ENCODE measurements at regions not wholly inside any gene's neighbourhood (a gene's known extent, or its start where the extent isn't known, plus 50 kb on each side); places are given as distances from the start of the nearest gene placed in this dataset.

DNA sequence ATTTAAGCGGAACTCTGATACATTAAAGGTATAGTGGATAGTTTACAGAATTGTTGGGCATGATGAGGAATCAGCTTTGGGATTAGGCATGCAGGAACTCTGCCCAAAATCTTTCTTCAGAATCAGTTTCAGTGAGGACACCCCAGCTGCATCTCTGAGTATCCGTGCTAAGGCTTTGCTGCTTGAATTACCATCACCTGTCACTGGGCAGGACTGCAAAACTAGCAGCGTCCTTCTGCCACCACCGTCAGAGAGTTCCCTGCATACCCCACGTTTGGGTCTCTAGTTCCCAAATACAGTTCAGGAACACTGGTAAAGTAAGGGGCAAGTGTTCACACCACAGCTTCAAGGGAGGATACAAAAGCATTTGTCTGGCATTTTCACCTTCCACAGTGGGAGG is 164.6 kb upstream of the ARHGEF26 start:
- Histone ChIP-seq H3K79me1 (ENCODE audit: low read depth, low read length) (no peaks in the 10 kb centered on the region), H3K9ac (ENCODE audit: low read depth, low read length, poor library complexity) (no peak overlapping the region), H3K14ac (ENCODE audit: low read length) (peak overlapping the region; percentile 71), H2BK15ac (ENCODE audit: low read length) (no peak overlapping the region), H3K27me3 (ENCODE audit: control insufficient read depth in 3 of 3, insufficient read depth in 3 of 3, low read depth in 1 of 3, low read length in 3 of 3) (no peaks in the 10 kb centered on the region), H3K36me3 (replicated peaks in 1 of 2; ENCODE audit: control insufficient read depth in 2 of 2, insufficient read depth in 2 of 2, low read length in 2 of 2) (no peaks in the 10 kb centered on the region), H2BK5ac (ENCODE audit: low read length) (no peak overlapping the region), H3K4me3 (ENCODE audit: low read length in 2 of 2) (no peak overlapping the region), H4K91ac (ENCODE audit: low read depth, low read length, poor library complexity) (no peak overlapping the region), H3K18ac (ENCODE audit: low read length) (no peak overlapping the region), H2BK12ac (ENCODE audit: low read length) (no peak overlapping the region), H2AK5ac (ENCODE audit: low read depth, low read length) (no peak overlapping the region), H3K4ac (ENCODE audit: low read length) (no peak overlapping the region), H3K4me2 (ENCODE audit: insufficient read depth, low read length, poor library complexity, severe bottlenecking) (no peak overlapping the region), H4K8ac (ENCODE audit: low read depth, low read length) (no peak overlapping the region), H2AFZ (ENCODE audit: low read length) (no peak overlapping the region), H3K27ac (replicated peaks; ENCODE audit: low read length) (no peak overlapping the region), H3K9me3 (replicated peaks in 1 of 2; ENCODE audit: control insufficient read depth in 2 of 2, insufficient read depth in 1 of 2, low read depth in 1 of 2, low read length in 2 of 2) (no peaks in the 10 kb centered on the region), H2BK120ac (ENCODE audit: low read depth, low read length) (no peak overlapping the region), H3K23ac (ENCODE audit: low read depth, low read length, poor library complexity) (no peak overlapping the region), H3K4me1 (ENCODE audit: control insufficient read depth in 2 of 2, insufficient read depth in 1 of 2, low read depth in 1 of 2, low read length in 2 of 2) (peaks cover 0 to 4% of the 10 kb centered on the region in 2 donors)
- DNase-seq (ENCODE audit: low spot score): no peak
- WGBS, 2 donors (ENCODE audit: extremely low coverage in 2 of 2, insufficient read length in 2 of 2, insufficient replicate concordance in 1 of 2): no CpG with 5 or more reads among the region's 5 CpGs

DNA sequence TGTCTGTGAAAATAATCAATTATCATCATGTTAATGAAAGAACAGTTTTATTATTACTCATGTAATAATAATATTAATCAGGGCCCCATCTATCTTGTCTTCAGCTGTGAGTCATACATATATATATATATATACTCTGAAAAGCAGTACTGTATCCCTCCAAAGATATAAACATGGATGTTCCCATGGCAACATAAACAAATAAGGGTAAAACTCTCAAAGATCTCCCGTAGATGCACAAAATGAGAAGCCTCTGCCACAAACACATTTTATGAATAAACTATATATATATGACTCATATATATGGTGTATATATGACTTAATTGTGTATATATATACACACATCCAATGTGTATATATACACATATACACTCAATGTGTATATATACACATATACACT is 163.8 kb upstream of the ARHGEF26 start:
- no peak overlapping the region for H3K4ac ChIP-seq (ENCODE audit: low read length)
- H3K9me3 ChIP-seq (replicated peaks in 1 of 2; ENCODE audit: control insufficient read depth in 2 of 2, insufficient read depth in 1 of 2, low read depth in 1 of 2, low read length in 2 of 2): no peaks in the 10 kb centered on the region
- no peak overlapping the region for H4K91ac ChIP-seq (ENCODE audit: low read depth, low read length, poor library complexity)
- no peak overlapping the region for H2AK5ac ChIP-seq (ENCODE audit: low read depth, low read length)
- no peak overlapping the region for H2BK15ac ChIP-seq (ENCODE audit: low read length)
- no peaks in the 10 kb centered on the region for H3K79me1 ChIP-seq (ENCODE audit: low read depth, low read length)
- H3K4me2 ChIP-seq (ENCODE audit: insufficient read depth, low read length, poor library complexity, severe bottlenecking): no peak overlapping the region
- H3K23ac ChIP-seq (ENCODE audit: low read depth, low read length, poor library complexity): no peak overlapping the region
- H3K27me3 ChIP-seq (ENCODE audit: control insufficient read depth in 3 of 3, insufficient read depth in 3 of 3, low read depth in 1 of 3, low read length in 3 of 3): no peaks in the 10 kb centered on the region
- no peak overlapping the region for H4K8ac ChIP-seq (ENCODE audit: low read depth, low read length)
- no peak overlapping the region for H2BK5ac ChIP-seq (ENCODE audit: low read length)
- H2BK12ac ChIP-seq (ENCODE audit: low read length): no peak overlapping the region
- H2AFZ ChIP-seq (ENCODE audit: low read length): no peak overlapping the region
- no peaks in the 10 kb centered on the region for H3K36me3 ChIP-seq (replicated peaks in 1 of 2; ENCODE audit: control insufficient read depth in 2 of 2, insufficient read depth in 2 of 2, low read length in 2 of 2)
- H3K9ac ChIP-seq (ENCODE audit: low read depth, low read length, poor library complexity): no peak overlapping the region
- H3K4me1 ChIP-seq (ENCODE audit: control insufficient read depth in 2 of 2, insufficient read depth in 1 of 2, low read depth in 1 of 2, low read length in 2 of 2): peaks cover 0 to 4% of the 10 kb centered on the region in 2 donors
- no peak overlapping the region for H2BK120ac ChIP-seq (ENCODE audit: low read depth, low read length)
- no peak overlapping the region for H3K14ac ChIP-seq (ENCODE audit: low read length)
- no peak overlapping the region for H3K27ac ChIP-seq (replicated peaks; ENCODE audit: low read length)
- H3K18ac ChIP-seq (ENCODE audit: low read length): no peak overlapping the region
- no CpG with 5 or more reads among the region's 1 CpG for WGBS, 2 donors (ENCODE audit: extremely low coverage in 2 of 2, insufficient read length in 2 of 2, insufficient replicate concordance in 1 of 2)
- H3K4me3 ChIP-seq (ENCODE audit: low read length in 2 of 2): no peak overlapping the region
- DNase-seq (ENCODE audit: low spot score): no peak

DNA sequence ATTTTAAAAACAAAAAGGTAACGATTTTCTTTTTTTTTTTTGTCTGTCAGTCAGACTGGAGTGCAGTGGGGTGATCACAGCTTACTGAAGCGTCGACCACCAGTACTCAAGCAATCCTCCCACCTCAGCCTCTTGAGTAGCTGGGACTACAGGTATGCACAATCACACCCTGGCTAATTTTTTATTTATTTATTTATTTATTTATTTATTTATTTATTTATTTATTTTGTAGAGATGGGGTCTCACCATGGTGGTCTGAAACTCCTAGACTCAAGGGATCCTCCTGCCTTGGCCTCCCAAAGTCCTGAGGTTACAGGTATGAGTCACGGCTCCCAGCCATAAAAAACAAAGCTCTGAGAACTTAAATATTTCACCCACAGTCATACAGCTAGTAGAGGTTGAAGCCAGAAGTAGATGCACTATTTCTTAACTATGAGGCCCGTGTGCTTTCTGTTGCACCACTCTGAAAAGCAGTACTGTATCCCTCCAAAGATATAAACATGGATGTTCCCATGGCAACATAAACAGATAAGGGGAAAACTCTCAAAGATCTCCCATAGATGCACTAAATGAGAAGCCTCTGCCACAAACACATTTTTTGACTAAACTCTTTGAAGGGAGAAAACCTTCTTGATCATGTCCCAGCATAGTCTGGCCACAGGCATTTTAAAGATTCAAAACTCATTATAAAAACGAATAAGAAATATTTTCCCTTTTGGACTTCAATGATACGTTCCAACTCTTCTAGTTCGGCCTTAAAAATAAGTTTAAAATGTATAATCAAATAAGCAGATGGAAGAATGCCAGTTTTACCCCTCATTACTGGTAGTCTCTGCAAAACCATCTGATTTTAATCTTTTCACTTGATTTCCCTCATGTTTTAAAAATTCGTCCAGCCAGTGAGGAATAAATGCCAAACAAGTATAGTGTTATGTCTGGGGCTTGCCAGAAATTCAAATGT is 162.3 kb upstream of the ARHGEF26 start:
- Histone ChIP-seq H3K18ac (ENCODE audit: low read length) (no peak overlapping the region), H2AFZ (ENCODE audit: low read length) (no peak overlapping the region), H3K4me3 (ENCODE audit: low read length in 2 of 2) (no peak overlapping the region), H2BK12ac (ENCODE audit: low read length) (no peak overlapping the region), H3K23ac (ENCODE audit: low read depth, low read length, poor library complexity) (no peak overlapping the region), H2BK120ac (ENCODE audit: low read depth, low read length) (no peak overlapping the region), H3K4me1 (ENCODE audit: control insufficient read depth in 2 of 2, insufficient read depth in 1 of 2, low read depth in 1 of 2, low read length in 2 of 2) (peaks cover 0 to 4% of the 10 kb centered on the region in 2 donors), H3K9me3 (replicated peaks in 1 of 2; ENCODE audit: control insufficient read depth in 2 of 2, insufficient read depth in 1 of 2, low read depth in 1 of 2, low read length in 2 of 2) (no peaks in the 10 kb centered on the region), H2AK5ac (ENCODE audit: low read depth, low read length) (no peak overlapping the region), H3K4ac (ENCODE audit: low read length) (no peak overlapping the region), H2BK5ac (ENCODE audit: low read length) (no peak overlapping the region), H3K9ac (ENCODE audit: low read depth, low read length, poor library complexity) (no peak overlapping the region), H3K27ac (replicated peaks; ENCODE audit: low read length) (no peak overlapping the region), H3K79me1 (ENCODE audit: low read depth, low read length) (no peaks in the 10 kb centered on the region), H3K36me3 (replicated peaks in 1 of 2; ENCODE audit: control insufficient read depth in 2 of 2, insufficient read depth in 2 of 2, low read length in 2 of 2) (no peaks in the 10 kb centered on the region), H3K14ac (ENCODE audit: low read length) (no peak overlapping the region), H2BK15ac (ENCODE audit: low read length) (no peak overlapping the region), H4K8ac (ENCODE audit: low read depth, low read length) (no peak overlapping the region), H3K27me3 (ENCODE audit: control insufficient read depth in 3 of 3, insufficient read depth in 3 of 3, low read depth in 1 of 3, low read length in 3 of 3) (no peaks in the 10 kb centered on the region), H3K4me2 (ENCODE audit: insufficient read depth, low read length, poor library complexity, severe bottlenecking) (no peak overlapping the region), H4K91ac (ENCODE audit: low read depth, low read length, poor library complexity) (no peak overlapping the region)
- no peak for DNase-seq (ENCODE audit: low spot score)
- WGBS, 2 donors (ENCODE audit: extremely low coverage in 2 of 2, insufficient read length in 2 of 2, insufficient replicate concordance in 1 of 2): no CpG with 5 or more reads among the region's 9 CpGs

DNA sequence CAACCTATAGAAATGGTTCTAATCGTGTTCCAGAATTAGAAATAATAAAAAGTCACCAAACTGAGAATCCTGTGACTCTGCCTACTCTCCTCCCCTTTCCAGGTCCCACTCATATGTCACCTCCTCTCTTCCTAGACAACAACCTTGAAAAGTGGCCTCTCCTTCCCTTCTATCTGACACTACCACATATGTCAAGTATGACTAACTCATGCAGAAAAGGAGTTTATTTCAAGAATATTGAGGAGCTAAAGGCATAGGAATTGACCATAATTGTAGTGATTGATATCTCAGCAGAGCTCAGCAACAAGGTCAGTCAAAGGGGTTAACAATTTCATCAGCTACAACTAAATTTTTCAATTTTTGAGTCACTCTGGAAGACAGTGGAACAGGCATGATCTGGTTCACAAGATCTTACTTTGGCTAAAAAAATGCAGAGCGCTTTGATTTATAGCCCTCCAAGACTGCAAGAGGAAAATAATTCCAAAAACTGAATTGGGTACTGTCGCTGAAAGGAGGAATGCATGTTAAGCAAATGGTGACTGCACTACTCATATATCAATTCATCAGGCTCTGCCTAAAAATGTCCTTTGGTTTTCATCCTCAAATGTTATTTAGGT is 160.6 kb upstream of the ARHGEF26 start:
- no peak overlapping the region for H3K18ac ChIP-seq (ENCODE audit: low read length)
- H2BK5ac ChIP-seq (ENCODE audit: low read length): no peak overlapping the region
- no peak overlapping the region for H3K9ac ChIP-seq (ENCODE audit: low read depth, low read length, poor library complexity)
- WGBS, 2 donors (ENCODE audit: extremely low coverage in 2 of 2, insufficient read length in 2 of 2, insufficient replicate concordance in 1 of 2): no CpG with 5 or more reads among the region's 3 CpGs
- H3K27me3 ChIP-seq (ENCODE audit: control insufficient read depth in 3 of 3, insufficient read depth in 3 of 3, low read depth in 1 of 3, low read length in 3 of 3): no peaks in the 10 kb centered on the region
- no peak for DNase-seq (ENCODE audit: low spot score)
- H3K4ac ChIP-seq (ENCODE audit: low read length): no peak overlapping the region
- H3K4me1 ChIP-seq (ENCODE audit: control insufficient read depth in 2 of 2, insufficient read depth in 1 of 2, low read depth in 1 of 2, low read length in 2 of 2): peaks cover 0 to 2% of the 10 kb centered on the region in 2 donors
- no peaks in the 10 kb centered on the region for H3K79me1 ChIP-seq (ENCODE audit: low read depth, low read length)
- H4K91ac ChIP-seq (ENCODE audit: low read depth, low read length, poor library complexity): no peak overlapping the region
- H3K23ac ChIP-seq (ENCODE audit: low read depth, low read length, poor library complexity): no peak overlapping the region
- no peak overlapping the region for H3K14ac ChIP-seq (ENCODE audit: low read length)
- H3K9me3 ChIP-seq (replicated peaks in 1 of 2; ENCODE audit: control insufficient read depth in 2 of 2, insufficient read depth in 1 of 2, low read depth in 1 of 2, low read length in 2 of 2): no peaks in the 10 kb centered on the region
- H2AFZ ChIP-seq (ENCODE audit: low read length): no peak overlapping the region
- no peak overlapping the region for H2BK120ac ChIP-seq (ENCODE audit: low read depth, low read length)
- no peak overlapping the region for H3K27ac ChIP-seq (replicated peaks; ENCODE audit: low read length)
- no peaks in the 10 kb centered on the region for H3K36me3 ChIP-seq (replicated peaks in 1 of 2; ENCODE audit: control insufficient read depth in 2 of 2, insufficient read depth in 2 of 2, low read length in 2 of 2)
- no peak overlapping the region for H4K8ac ChIP-seq (ENCODE audit: low read depth, low read length)
- no peak overlapping the region for H3K4me3 ChIP-seq (ENCODE audit: low read length in 2 of 2)
- H2BK12ac ChIP-seq (ENCODE audit: low read length): no peak overlapping the region
- H2AK5ac ChIP-seq (ENCODE audit: low read depth, low read length): no peak overlapping the region
- no peak overlapping the region for H2BK15ac ChIP-seq (ENCODE audit: low read length)
- H3K4me2 ChIP-seq (ENCODE audit: insufficient read depth, low read length, poor library complexity, severe bottlenecking): no peak overlapping the region
